IMR-90 (cell line): ENCODE measurements at regions not wholly inside any gene's neighbourhood (a gene's known extent, or its start where the extent isn't known, plus 50 kb on each side); places are given as distances from the start of the nearest gene placed in this dataset.

Source experiments
- BHLHE40 ChIP-seq: fragments of 150-350 bp; IDR thresholded peaks from 2 replicates; pipeline ENCODE4 v1.6.1; 2016; ENCODE audit warnings: mild to moderate bottlenecking, low read depth, low read length
- CEBPB ChIP-seq: IDR thresholded peaks from 2 replicates; pipeline ENCODE4 v1.6.1; 2012; ENCODE audit warnings: low read depth, low read length, improper control_type of control experiment
- CTCF ChIP-seq: conservative IDR thresholded peaks from 2 replicates; pipeline ENCODE4 v1.5.1; 2012; ENCODE audit warnings: mild to moderate bottlenecking, low read depth, low read length, improper control_type of control experiment
- ELK1 ChIP-seq: fragments of 150-350 bp; IDR thresholded peaks from 2 replicates; pipeline ENCODE4 v1.6.1; 2016; ENCODE audit warnings: low read depth, mild to moderate bottlenecking, low read length, moderate library complexity, borderline replicate concordance
- FOS ChIP-seq: fragments of 150-350 bp; IDR thresholded peaks from 2 replicates; pipeline ENCODE4 v1.6.1; 2016; ENCODE audit warnings: low read depth, low read length
- MXI1 ChIP-seq: IDR thresholded peaks from 2 replicates; pipeline ENCODE4 v1.6.1; 2012; ENCODE audit warnings: low read depth, mild to moderate bottlenecking, low read length, moderate library complexity, borderline replicate concordance
- NFE2L2 ChIP-seq: fragments of 150-350 bp; IDR thresholded peaks from 2 replicates; pipeline ENCODE4 v1.6.1; 2016; ENCODE audit warnings: low read depth, mild to moderate bottlenecking, low read length
- POLR2A ChIP-seq: IDR thresholded peaks from 2 replicates; pipeline ENCODE4 v1.6.1; 2012; ENCODE audit warnings: mild to moderate bottlenecking, low read depth, low read length
- RAD21 ChIP-seq: IDR thresholded peaks from 2 replicates; pipeline ENCODE4 v1.6.1; 2012; ENCODE audit warnings: low read length, improper control_type of control experiment
- RFX5 ChIP-seq: IDR thresholded peaks from 2 replicates; pipeline ENCODE4 v1.8.0; 2012; ENCODE audit warnings: low read depth, mild to moderate bottlenecking, low read length, moderate library complexity
- SMC3 ChIP-seq: fragments of 150-350 bp; IDR thresholded peaks from 2 replicates; pipeline ENCODE4 v1.6.1; 2016; ENCODE audit warnings: low read depth, mild to moderate bottlenecking, antibody characterized with exemption, low read length, moderate library complexity

GRCh38 chr14:89607453-89607852 lies 190.4 kb upstream of the FOXN3 start:
- TF ChIP-seq BHLHE40 (no peak), CTCF (no peak), MXI1 (no peak), RAD21 (no peak), POLR2A (no peak), RFX5 (no peak), NFE2L2 (no peak), FOS (no peak), CEBPB (no peak), SMC3 (no peak), ELK1 (no peak)
